Effector memory CD4-positive, alpha-beta T cell (primary cell): ENCODE measurements at regions not wholly inside any gene's neighbourhood (a gene's known extent, or its start where the extent isn't known, plus 50 kb on each side); places are given as distances from the start of the nearest gene placed in this dataset.

Experiments
- DNase-seq, 3 donors: peaks; one replicate each; pipeline ENCODE4 v3.0.0-alpha.2; 2020
- H3K27ac ChIP-seq: 2 replicates; pipeline ENCODE4 v1.7.0; 2013; ENCODE audit warnings: mild to moderate bottlenecking, low read length, moderate library complexity; ENCODE audit not compliant: insufficient read depth, poor library complexity, severe bottlenecking
- H3K27me3 ChIP-seq: replicated peaks from 2 replicates; pipeline ENCODE4 v1.7.0; 2013; ENCODE audit warnings: mild to moderate bottlenecking, low read length; ENCODE audit not compliant: insufficient read depth, control insufficient read depth, poor library complexity, severe bottlenecking
- H3K36me3 ChIP-seq: 2 replicates; pipeline ENCODE4 v1.7.0; 2013; ENCODE audit warnings: mild to moderate bottlenecking, low read length, moderate library complexity; ENCODE audit not compliant: control insufficient read depth, insufficient read depth
- H3K4me1 ChIP-seq: 2 replicates; pipeline ENCODE4 v1.7.0; 2013; ENCODE audit warnings: low read length, mild to moderate bottlenecking; ENCODE audit not compliant: control insufficient read depth, insufficient read depth, poor library complexity, severe bottlenecking
- H3K4me3 ChIP-seq: 2 replicates; pipeline ENCODE4 v1.7.0; 2013; ENCODE audit warnings: low read length, low read depth, mild to moderate bottlenecking; ENCODE audit not compliant: insufficient read depth, poor library complexity, severe bottlenecking
- H3K9me3 ChIP-seq: 2 replicates; pipeline ENCODE4 v1.7.0; 2013; ENCODE audit warnings: mild to moderate bottlenecking, low read length, moderate library complexity; ENCODE audit not compliant: control insufficient read depth

DNA sequence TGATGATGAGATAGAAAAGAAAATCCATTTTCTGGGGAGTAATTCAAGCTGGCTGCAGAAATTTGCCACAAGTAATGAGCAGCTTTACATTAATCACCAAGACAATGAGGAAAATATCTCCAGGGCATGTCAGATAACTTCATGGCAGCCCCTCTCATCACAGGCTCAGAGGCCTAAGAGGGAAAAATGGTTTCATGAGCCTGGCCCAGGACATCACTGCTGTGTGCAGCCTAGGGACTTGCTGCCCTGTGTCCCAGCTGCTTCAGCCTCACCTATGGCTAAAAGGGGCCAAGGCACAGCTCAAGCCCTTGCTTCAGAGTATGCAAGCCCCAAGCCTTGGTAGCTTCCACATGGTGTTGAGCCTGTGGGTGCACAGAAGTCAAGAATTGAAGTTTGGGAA lies 161.7 kb downstream of the OPA1 start:
- Histone ChIP-seq H3K36me3 (no peaks in the 10 kb centered on the region), H3K27me3 (no peaks in the 10 kb centered on the region), H3K9me3 (no peaks in the 10 kb centered on the region), H3K4me1 (no peaks in the 10 kb centered on the region), H3K4me3 (no peak overlapping the region), H3K27ac (no peak overlapping the region)
- no peak for DNase-seq

DNA sequence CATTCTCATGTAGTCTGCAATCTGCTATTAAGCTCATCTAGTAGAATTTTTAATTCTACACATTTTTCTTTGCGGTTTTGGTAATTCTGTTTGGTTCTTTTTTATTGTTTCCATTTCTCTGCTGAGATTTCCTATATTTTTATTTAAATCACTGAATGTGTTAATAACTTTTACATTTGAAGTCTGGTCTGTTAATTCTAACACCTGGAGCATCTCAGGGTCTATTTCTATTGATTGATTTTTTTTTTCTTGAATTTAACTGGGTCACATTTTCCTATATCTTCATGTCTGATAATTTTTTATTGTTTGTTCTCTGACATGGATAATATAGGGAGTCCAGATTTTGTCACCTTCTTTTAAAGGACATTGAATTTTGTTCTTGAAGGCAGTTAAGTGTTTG lies 163.5 kb downstream of the OPA1 start:
- no peaks in the 10 kb centered on the region for H3K4me1 ChIP-seq
- no peak overlapping the region for H3K27ac ChIP-seq
- H3K36me3 ChIP-seq: no peaks in the 10 kb centered on the region
- H3K27me3 ChIP-seq: no peaks in the 10 kb centered on the region
- H3K9me3 ChIP-seq: no peaks in the 10 kb centered on the region
- H3K4me3 ChIP-seq: no peak overlapping the region
- no peak for DNase-seq

DNA sequence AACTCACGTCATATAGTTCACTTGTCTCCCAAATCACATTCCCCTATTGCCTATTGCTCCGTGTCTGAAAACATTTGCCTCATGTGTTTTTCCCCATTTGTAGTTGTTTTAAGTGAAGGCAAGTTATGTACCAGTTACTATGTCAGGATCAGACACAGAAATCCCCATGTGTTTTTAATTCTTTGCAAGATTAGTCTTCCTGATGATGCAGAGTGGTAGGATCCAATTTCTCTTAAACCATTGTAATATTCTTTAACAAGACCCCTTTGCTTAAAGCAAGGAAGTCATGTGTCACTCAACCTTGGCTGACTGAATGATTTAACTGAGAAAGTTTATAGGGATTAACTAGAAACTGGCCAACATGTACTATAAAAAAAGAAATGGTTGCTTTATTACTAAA lies 164.4 kb downstream of the OPA1 start:
- Histone ChIP-seq H3K9me3 (no peaks in the 10 kb centered on the region), H3K27me3 (no peaks in the 10 kb centered on the region), H3K4me1 (no peaks in the 10 kb centered on the region), H3K27ac (no peak overlapping the region), H3K36me3 (no peaks in the 10 kb centered on the region), H3K4me3 (no peak overlapping the region)
- no peak for DNase-seq

DNA sequence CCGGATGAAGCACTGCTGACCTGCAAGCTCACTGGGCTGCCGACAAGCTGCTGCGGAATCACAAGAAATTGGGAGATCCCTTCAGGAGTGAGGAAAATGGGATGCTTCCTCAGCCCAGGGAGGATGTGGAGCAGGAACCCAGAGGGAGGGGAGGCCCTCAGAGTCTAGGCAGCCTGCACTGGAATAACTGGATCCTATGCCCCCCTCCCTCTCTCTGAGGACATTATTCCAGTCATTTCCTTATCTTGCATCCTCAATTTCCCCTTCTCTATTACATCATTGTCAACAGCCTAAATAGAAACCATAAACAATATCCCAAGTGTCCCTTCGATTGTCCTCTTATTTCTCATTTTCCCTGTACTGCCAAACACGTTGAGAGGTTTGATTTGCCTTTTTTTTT lies 169.0 kb downstream of the OPA1 start:
- Histone ChIP-seq H3K36me3 (no peaks in the 10 kb centered on the region), H3K27ac (no peak overlapping the region), H3K27me3 (no peaks in the 10 kb centered on the region), H3K4me1 (no peaks in the 10 kb centered on the region), H3K4me3 (no peak overlapping the region), H3K9me3 (no peaks in the 10 kb centered on the region)
- no peak for DNase-seq

DNA sequence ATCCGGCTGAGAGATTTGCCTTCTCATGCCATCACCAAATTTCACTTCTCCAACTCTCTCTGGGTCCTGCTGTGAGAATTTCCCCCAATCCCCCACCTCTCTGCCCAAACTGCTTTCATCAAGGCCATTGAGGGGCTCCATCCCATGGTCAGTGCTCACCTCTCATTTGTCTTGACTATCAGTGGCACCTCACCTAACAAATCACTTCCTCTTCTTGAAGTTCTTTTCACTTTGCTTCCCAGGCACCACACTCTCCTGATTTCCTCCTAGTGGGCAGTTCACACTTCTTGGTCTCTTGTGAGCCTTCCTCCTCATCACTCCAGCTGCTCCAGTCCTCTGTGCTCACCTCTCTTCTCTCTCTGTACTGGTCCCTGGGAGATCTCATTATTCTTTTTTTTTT lies 169.6 kb downstream of the OPA1 start:
- no peak overlapping the region for H3K27ac ChIP-seq
- H3K9me3 ChIP-seq: no peaks in the 10 kb centered on the region
- no peak overlapping the region for H3K4me3 ChIP-seq
- no peaks in the 10 kb centered on the region for H3K4me1 ChIP-seq
- DNase-seq: no peak
- H3K27me3 ChIP-seq: no peaks in the 10 kb centered on the region
- no peaks in the 10 kb centered on the region for H3K36me3 ChIP-seq

DNA sequence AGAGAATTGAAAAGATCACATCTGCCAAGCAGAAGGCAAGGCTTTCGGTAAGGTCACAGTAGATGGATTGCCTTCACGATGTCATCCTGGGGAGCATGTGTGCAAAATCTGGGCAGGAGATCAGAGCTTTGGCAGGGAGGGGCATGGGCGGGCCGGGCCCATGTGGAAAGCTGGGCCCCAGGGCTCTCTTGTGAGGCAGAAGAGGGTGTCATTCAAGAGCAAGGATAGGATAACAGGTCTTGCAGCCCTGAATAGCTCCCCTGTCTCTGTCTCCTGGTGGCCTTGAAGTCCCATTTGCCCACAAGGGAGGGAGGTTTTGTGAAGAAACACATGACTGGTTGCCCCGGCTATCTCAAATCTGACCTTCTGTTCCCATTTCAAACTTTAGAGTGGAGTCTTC lies 172.0 kb downstream of the OPA1 start:
- no peaks in the 10 kb centered on the region for H3K9me3 ChIP-seq
- no peaks in the 10 kb centered on the region for H3K36me3 ChIP-seq
- no peaks in the 10 kb centered on the region for H3K4me1 ChIP-seq
- no peak overlapping the region for H3K27ac ChIP-seq
- H3K27me3 ChIP-seq: no peaks in the 10 kb centered on the region
- H3K4me3 ChIP-seq: no peak overlapping the region
- DNase-seq: no peak

DNA sequence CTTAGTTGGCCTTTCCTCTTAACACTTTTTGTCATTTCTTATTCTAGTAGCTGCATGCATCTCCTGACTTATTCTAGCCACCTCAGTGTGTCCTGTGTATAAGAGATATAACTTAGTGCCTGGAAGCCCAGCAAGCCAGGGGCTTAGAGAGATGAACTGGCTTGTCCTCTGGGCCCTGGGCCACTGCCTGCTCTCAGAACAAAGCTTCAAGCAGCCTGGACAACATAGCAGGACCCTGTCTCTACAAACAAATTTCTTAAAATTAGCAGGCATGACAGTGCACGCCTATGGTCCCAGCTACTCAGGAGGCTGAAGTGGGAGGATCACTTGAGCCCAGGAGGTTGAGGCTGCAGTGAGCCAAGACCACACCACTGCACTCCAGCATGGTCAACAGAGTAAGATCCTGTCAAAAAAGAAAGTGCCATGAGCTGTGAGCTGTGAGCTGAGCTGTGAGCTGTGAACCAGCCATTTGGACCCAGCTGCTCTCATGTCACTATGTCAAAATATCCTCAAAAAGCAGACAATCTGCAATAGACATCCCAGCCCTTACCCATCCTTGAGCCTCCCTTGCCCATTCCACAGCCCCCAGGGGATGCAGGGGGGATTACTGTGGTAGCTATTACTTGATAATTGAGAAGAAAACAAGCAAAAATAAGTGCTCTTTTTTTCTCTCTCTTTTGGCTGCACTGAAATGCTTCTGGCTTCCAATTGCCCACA lies 174.5 kb downstream of the OPA1 start:
- no peaks in the 10 kb centered on the region for H3K4me1 ChIP-seq
- no peak for DNase-seq
- no peaks in the 10 kb centered on the region for H3K36me3 ChIP-seq
- H3K27me3 ChIP-seq: no peaks in the 10 kb centered on the region
- H3K4me3 ChIP-seq: no peak overlapping the region
- H3K9me3 ChIP-seq: no peaks in the 10 kb centered on the region
- H3K27ac ChIP-seq: no peak overlapping the region

DNA sequence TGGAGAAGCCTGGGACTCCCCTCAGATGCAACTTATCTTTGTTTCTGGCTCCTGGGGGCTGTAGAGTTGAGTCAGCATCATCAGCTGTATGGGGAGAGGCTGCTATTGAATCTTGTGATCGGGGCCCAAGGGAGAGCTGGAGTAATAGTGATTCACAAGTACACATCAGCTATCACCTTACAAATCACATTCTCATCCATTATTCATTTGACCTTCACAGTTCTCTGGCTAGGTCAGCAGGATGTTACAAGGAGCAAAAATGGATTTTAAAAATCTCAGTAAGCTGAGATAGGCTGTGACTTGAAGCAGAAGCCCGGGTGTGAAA lies 175.0 kb downstream of the OPA1 start:
- no peak for DNase-seq
- H3K9me3 ChIP-seq: no peaks in the 10 kb centered on the region
- H3K4me3 ChIP-seq: no peak overlapping the region
- H3K36me3 ChIP-seq: no peaks in the 10 kb centered on the region
- H3K27me3 ChIP-seq: no peaks in the 10 kb centered on the region
- no peak overlapping the region for H3K27ac ChIP-seq
- no peaks in the 10 kb centered on the region for H3K4me1 ChIP-seq

DNA sequence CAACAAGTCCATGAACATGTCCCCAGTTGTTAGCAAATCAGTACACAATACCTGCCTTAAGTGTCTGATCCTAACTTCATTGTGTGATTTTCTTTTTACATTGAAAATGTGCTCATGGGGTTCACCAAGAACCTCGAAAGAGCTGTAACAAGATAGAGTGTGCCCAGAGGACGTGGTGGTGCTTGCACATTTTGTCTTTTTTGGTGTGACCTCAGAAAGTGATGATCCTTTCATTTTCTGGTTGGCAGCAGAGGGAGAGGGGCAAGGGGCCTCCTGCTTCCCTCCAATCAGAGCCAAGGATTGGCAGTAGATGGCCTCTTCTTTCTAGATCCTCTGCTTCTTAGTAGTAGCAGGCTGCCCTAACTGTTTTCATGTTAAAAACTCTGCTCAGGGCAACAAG lies 176.4 kb downstream of the OPA1 start:
- no peak for DNase-seq
- H3K9me3 ChIP-seq: no peaks in the 10 kb centered on the region
- no peaks in the 10 kb centered on the region for H3K36me3 ChIP-seq
- no peaks in the 10 kb centered on the region for H3K27me3 ChIP-seq
- no peak overlapping the region for H3K4me3 ChIP-seq
- no peak overlapping the region for H3K27ac ChIP-seq
- no peaks in the 10 kb centered on the region for H3K4me1 ChIP-seq

DNA sequence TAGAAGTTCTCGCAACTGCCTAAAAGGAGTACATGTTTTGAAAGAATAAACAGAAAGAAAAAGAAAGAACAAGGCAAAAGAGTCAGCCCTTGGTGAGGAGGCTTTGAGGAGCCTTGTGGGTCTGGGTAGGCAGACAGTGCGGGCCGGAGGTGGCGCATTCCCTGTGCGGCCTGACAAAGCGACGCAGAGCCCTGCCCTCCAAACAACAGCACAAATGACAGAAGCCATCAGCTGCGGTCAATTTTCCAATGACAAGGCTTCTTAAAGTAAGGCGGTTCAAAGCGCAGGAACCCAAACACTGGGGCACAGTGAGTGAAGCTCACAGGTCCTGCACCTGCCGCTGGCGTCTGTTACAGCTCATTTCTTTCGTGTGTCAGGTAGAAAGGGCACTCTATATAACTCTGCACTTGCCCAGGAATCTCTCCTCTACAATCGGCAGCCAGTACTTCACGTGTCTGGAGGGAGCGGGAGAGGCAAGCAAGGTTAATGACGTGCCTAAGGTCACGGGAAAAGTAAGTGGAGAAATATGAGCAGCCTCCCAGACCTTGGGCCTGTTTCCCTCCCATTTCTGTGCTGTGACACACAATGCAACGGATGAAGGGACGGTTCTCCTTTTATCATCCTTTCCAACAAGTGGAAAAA lies 178.1 kb downstream of the OPA1 start:
- DNase-seq: no peak
- no peaks in the 10 kb centered on the region for H3K36me3 ChIP-seq
- H3K4me3 ChIP-seq: no peak overlapping the region
- H3K9me3 ChIP-seq: no peaks in the 10 kb centered on the region
- H3K4me1 ChIP-seq: no peaks in the 10 kb centered on the region
- H3K27ac ChIP-seq: no peak overlapping the region
- H3K27me3 ChIP-seq: no peaks in the 10 kb centered on the region
